ENCODE measurements at regions not wholly inside any gene's neighbourhood (a gene's known extent, or its start where the extent isn't known, plus 50 kb on each side); places are given as distances from the start of the nearest gene placed in this dataset.

- Histone ChIP-seq H3K4me3 (ENCODE audit: low read depth, low read length) (no peak overlapping the region), H3K9me3 (ENCODE audit: control insufficient read depth, insufficient read depth, low read length) (peaks cover 5% of the 10 kb centered on the region), H3K27me3 (ENCODE audit: control insufficient read depth, insufficient read depth, low read length) (peaks cover 15% of the 10 kb centered on the region), H3K27ac (ENCODE audit: low read depth, low read length) (no peak overlapping the region)
- TF ChIP-seq CTCF (IDR thresholded peaks at IDR 0.05; ENCODE audit: low read depth, low read length): no peak
- no peak for DNase-seq (ENCODE audit: low read depth, low spot score)
- POLR2A ChIA-PET: no interaction called here
- CTCF ChIA-PET: interaction anchor here (1.0 kb wide), 1 partner anchor 8 kb away, joined by 3 read pairs; no protein-coding TSS in a partner anchor
Observed at GRCh38 chr11:115885535-115886421, 381.6 kb upstream of the CADM1 start.

GRCh38 chr11:115884800-115885534 lies 380.8 kb upstream of the CADM1 start:
- TF ChIP-seq CTCF (IDR thresholded peaks at IDR 0.05; ENCODE audit: low read depth, low read length): no peak
- ChIA-PET POLR2A (no interaction called here), CTCF (interaction anchor here (1.0 kb wide), 1 partner anchor 9 kb away, joined by 3 read pairs; no protein-coding TSS in a partner anchor)
- Histone ChIP-seq H3K9me3 (ENCODE audit: control insufficient read depth, insufficient read depth, low read length) (peaks cover 7% of the 10 kb centered on the region), H3K27me3 (ENCODE audit: control insufficient read depth, insufficient read depth, low read length) (peaks cover 11% of the 10 kb centered on the region), H3K27ac (ENCODE audit: low read depth, low read length) (no peak overlapping the region), H3K4me3 (ENCODE audit: low read depth, low read length) (no peak overlapping the region)
- DNase-seq (ENCODE audit: low read depth, low spot score): no peak

- H3K27me3 ChIP-seq (ENCODE audit: control insufficient read depth, insufficient read depth, low read length): peaks cover 2% of the 10 kb centered on the region
- no peak for DNase-seq (ENCODE audit: low read depth, low spot score)
- no peak overlapping the region for H3K4me3 ChIP-seq (ENCODE audit: low read depth, low read length)
- no peaks in the 10 kb centered on the region for H3K9me3 ChIP-seq (ENCODE audit: control insufficient read depth, insufficient read depth, low read length)
- POLR2A ChIA-PET: no interaction called here
- no peak for TF ChIP-seq CTCF (IDR thresholded peaks at IDR 0.05; ENCODE audit: low read depth, low read length)
- H3K27ac ChIP-seq (ENCODE audit: low read depth, low read length): no peak overlapping the region
- CTCF ChIA-PET: interaction anchor here (0.7 kb wide), 1 partner anchor 349 kb away, joined by 3 read pairs; no protein-coding TSS in a partner anchor
Observed at GRCh38 chr11:115874843-115875242, 370.6 kb upstream of the CADM1 start.

GRCh38 chr11:115873813-115874212 lies 369.6 kb upstream of the CADM1 start:
- DNase-seq (ENCODE audit: low read depth, low spot score): no peak
- Histone ChIP-seq H3K4me3 (ENCODE audit: low read depth, low read length) (no peak overlapping the region), H3K9me3 (ENCODE audit: control insufficient read depth, insufficient read depth, low read length) (no peaks in the 10 kb centered on the region), H3K27ac (ENCODE audit: low read depth, low read length) (no peak overlapping the region), H3K27me3 (ENCODE audit: control insufficient read depth, insufficient read depth, low read length) (peaks cover 2% of the 10 kb centered on the region)
- CTCF ChIA-PET: no interaction called here
- POLR2A ChIA-PET: no interaction called here
- no peak for TF ChIP-seq CTCF (IDR thresholded peaks at IDR 0.05; ENCODE audit: low read depth, low read length)

GRCh38 chr11:115872416-115872815 lies 368.2 kb upstream of the CADM1 start:
- CTCF ChIA-PET: no interaction called here
- no peak for TF ChIP-seq CTCF (IDR thresholded peaks at IDR 0.05; ENCODE audit: low read depth, low read length)

More at GRCh38 chr11:115872416-115872815, 368.2 kb upstream of the CADM1 start:
- Histone ChIP-seq H3K27me3 (ENCODE audit: control insufficient read depth, insufficient read depth, low read length) (peaks cover 2% of the 10 kb centered on the region), H3K4me3 (ENCODE audit: low read depth, low read length) (no peak overlapping the region), H3K9me3 (ENCODE audit: control insufficient read depth, insufficient read depth, low read length) (no peaks in the 10 kb centered on the region), H3K27ac (ENCODE audit: low read depth, low read length) (no peak overlapping the region)
- DNase-seq (ENCODE audit: low read depth, low spot score): no peak
- POLR2A ChIA-PET: no interaction called here
